A673 (cell line): ENCODE measurements at regions not wholly inside any gene's neighbourhood (a gene's known extent, or its start where the extent isn't known, plus 50 kb on each side); places are given as distances from the start of the nearest gene placed in this dataset.

Experiments
- EZH2 ChIP-seq: fragments of 200-600 bp; sonication (generic); IDR thresholded peaks from 2 replicates; pipeline ENCODE4 v1.6.1; 2017; ENCODE audit warnings: borderline replicate concordance, low read depth, mild to moderate bottlenecking, mixed read lengths, antibody characterized with exemption, low read length; ENCODE audit not compliant: poor library complexity, severe bottlenecking
- TF ChIP-seq, protein P1 (sequence below): fragments of 300-800, 200-600 bp; sonication (generic); conservative IDR thresholded peaks from 2 replicates; pipeline ENCODE4 v1.5.1; 2017; ENCODE audit warnings: low read depth, mild to moderate bottlenecking, antibody characterized with exemption, low read length, moderate library complexity, mixed read lengths

DNA sequence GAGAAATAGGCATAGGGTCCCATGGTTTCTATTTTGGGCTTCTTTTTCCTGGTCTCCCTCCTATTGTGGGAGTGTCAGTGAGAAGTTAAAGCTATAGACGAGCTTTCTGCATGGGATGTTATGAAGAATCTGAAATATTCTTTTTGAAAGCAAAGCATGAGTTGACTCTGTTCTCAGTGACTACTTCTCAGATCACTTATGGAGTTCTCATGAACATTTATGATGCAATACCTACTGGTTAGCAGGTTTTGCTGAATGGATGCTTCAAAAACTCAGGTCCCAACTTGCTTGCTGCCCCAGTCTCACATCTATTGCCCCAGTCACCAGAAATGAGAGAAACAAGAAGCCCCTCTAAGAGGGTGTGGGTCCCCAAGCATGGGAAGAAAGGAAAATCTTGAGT is 365.0 kb downstream of the HRH4 start:
- TF ChIP-seq, protein P1, sequence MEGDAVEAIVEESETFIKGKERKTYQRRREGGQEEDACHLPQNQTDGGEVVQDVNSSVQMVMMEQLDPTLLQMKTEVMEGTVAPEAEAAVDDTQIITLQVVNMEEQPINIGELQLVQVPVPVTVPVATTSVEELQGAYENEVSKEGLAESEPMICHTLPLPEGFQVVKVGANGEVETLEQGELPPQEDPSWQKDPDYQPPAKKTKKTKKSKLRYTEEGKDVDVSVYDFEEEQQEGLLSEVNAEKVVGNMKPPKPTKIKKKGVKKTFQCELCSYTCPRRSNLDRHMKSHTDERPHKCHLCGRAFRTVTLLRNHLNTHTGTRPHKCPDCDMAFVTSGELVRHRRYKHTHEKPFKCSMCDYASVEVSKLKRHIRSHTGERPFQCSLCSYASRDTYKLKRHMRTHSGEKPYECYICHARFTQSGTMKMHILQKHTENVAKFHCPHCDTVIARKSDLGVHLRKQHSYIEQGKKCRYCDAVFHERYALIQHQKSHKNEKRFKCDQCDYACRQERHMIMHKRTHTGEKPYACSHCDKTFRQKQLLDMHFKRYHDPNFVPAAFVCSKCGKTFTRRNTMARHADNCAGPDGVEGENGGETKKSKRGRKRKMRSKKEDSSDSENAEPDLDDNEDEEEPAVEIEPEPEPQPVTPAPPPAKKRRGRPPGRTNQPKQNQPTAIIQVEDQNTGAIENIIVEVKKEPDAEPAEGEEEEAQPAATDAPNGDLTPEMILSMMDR, result no peak
- TF ChIP-seq EZH2, result no peak
